Mesendoderm (in vitro differentiated cells): ENCODE measurements at regions not wholly inside any gene's neighbourhood (a gene's known extent, or its start where the extent isn't known, plus 50 kb on each side); places are given as distances from the start of the nearest gene placed in this dataset.

Source experiments
- DNase-seq: peaks from one replicate; pipeline ENCODE4 v3.0.0; 2013
- H2AK5ac ChIP-seq: 2 replicates; pipeline ENCODE4 v1.6.1; 2013; ENCODE audit warnings: low read length, inconsistent platforms
- H2BK120ac ChIP-seq: 2 replicates; pipeline ENCODE4 v1.6.1; 2013; ENCODE audit warnings: low read depth, mild to moderate bottlenecking, low read length, moderate library complexity, mixed read lengths
- H2BK15ac ChIP-seq: replicated peaks from 2 replicates; pipeline ENCODE4 v1.6.1; 2013; ENCODE audit warnings: low read depth, mild to moderate bottlenecking, moderate library complexity
- H2BK5ac ChIP-seq: 2 replicates; pipeline ENCODE4 v1.6.1; 2013; ENCODE audit warnings: low read length, inconsistent platforms
- H3K18ac ChIP-seq: 2 replicates; pipeline ENCODE4 v1.6.1; 2013; ENCODE audit warnings: mild to moderate bottlenecking, low read length, mixed read lengths
- H3K23ac ChIP-seq: one replicate; pipeline ENCODE4 v1.6.1; 2013; ENCODE audit warnings: low read length
- H3K27ac ChIP-seq: 2 replicates; pipeline ENCODE4 v1.5.1; 2013; ENCODE audit warnings: low read depth, mild to moderate bottlenecking, inconsistent platforms, low read length, moderate library complexity
- H3K27me3 ChIP-seq: 2 replicates; pipeline ENCODE4 v1.6.1; 2013; ENCODE audit warnings: low read length, control low read depth, mild to moderate bottlenecking, inconsistent platforms; ENCODE audit not compliant: insufficient read depth, poor library complexity
- H3K36me3 ChIP-seq: 2 replicates; pipeline ENCODE4 v1.6.1; 2013; ENCODE audit warnings: low read length, inconsistent platforms; ENCODE audit not compliant: control insufficient read depth, insufficient read depth
- H3K4ac ChIP-seq: one replicate; pipeline ENCODE4 v1.6.1; 2013; ENCODE audit warnings: low read depth, mild to moderate bottlenecking, low read length, moderate library complexity
- H3K4me1 ChIP-seq: 2 replicates; pipeline ENCODE4 v1.6.1; 2013; ENCODE audit warnings: low read depth, low read length, inconsistent platforms; ENCODE audit not compliant: control insufficient read depth
- H3K4me2 ChIP-seq: 2 replicates; pipeline ENCODE4 v1.6.1; 2013; ENCODE audit warnings: low read length
- H3K4me3 ChIP-seq: 2 replicates; pipeline ENCODE4 v1.5.1; 2013; ENCODE audit warnings: mild to moderate bottlenecking, low read length
- H3K56ac ChIP-seq: one replicate; pipeline ENCODE4 v1.6.1; 2013; ENCODE audit warnings: low read length
- H3K79me1 ChIP-seq: 2 replicates; pipeline ENCODE4 v1.6.1; 2013; ENCODE audit warnings: low read length, inconsistent platforms
- H3K79me2 ChIP-seq: 2 replicates; pipeline ENCODE4 v1.6.1; 2013; ENCODE audit warnings: mild to moderate bottlenecking, low read length; ENCODE audit not compliant: control insufficient read depth, insufficient read depth
- H3K9ac ChIP-seq: 2 replicates; pipeline ENCODE4 v1.6.1; 2013; ENCODE audit warnings: low read length, inconsistent platforms
- H4K5ac ChIP-seq: one replicate; pipeline ENCODE4 v1.6.1; 2013; ENCODE audit warnings: low read length
- H4K8ac ChIP-seq: one replicate; pipeline ENCODE4 v1.6.1; 2013; ENCODE audit warnings: low read depth, mild to moderate bottlenecking, control low read depth, low read length, moderate library complexity
- WGBS: extraction: QIAGEN DNeasy Blood & Tissue Kit; methylation state at CpG from one replicate; pipeline ENCODE4 v1.1.7; 2013; ENCODE audit warnings: low lambda C conversion rate, missing lambda C conversion rate; ENCODE audit not compliant: insufficient coverage; ENCODE audit errors: extremely low coverage; 5-methylcytosine and 5-hydroxymethylcytosine counted together

GRCh38 chr2:43062058-43062457 lies 164.3 kb downstream of the ZFP36L2 start:
- Histone ChIP-seq H3K9ac (no peak overlapping the region), H2BK5ac (no peak overlapping the region), H3K4me2 (no peak overlapping the region), H3K27me3 (no peaks in the 10 kb centered on the region), H3K56ac (no peak overlapping the region), H3K4me3 (no peak overlapping the region), H3K4ac (no peak overlapping the region), H2BK15ac (no peak overlapping the region), H4K5ac (no peak overlapping the region), H3K79me2 (no peaks in the 10 kb centered on the region), H2AK5ac (no peak overlapping the region), H3K4me1 (no peaks in the 10 kb centered on the region), H3K18ac (no peak overlapping the region), H3K27ac (no peak overlapping the region), H2BK120ac (no peak overlapping the region), H3K36me3 (no peaks in the 10 kb centered on the region), H3K23ac (no peak overlapping the region), H4K8ac (no peak overlapping the region), H3K79me1 (no peaks in the 10 kb centered on the region)
- DNase-seq: no peak

- Histone ChIP-seq H3K79me2 (no peaks in the 10 kb centered on the region), H2BK15ac (no peak overlapping the region), H3K9ac (no peak overlapping the region), H3K18ac (no peak overlapping the region), H3K4me3 (no peak overlapping the region), H3K4me2 (no peak overlapping the region), H3K4me1 (no peaks in the 10 kb centered on the region), H4K5ac (no peak overlapping the region), H3K56ac (no peak overlapping the region), H4K8ac (no peak overlapping the region), H3K79me1 (no peaks in the 10 kb centered on the region), H2BK5ac (no peak overlapping the region), H3K23ac (no peak overlapping the region), H3K36me3 (no peaks in the 10 kb centered on the region), H3K4ac (no peak overlapping the region), H3K27ac (no peak overlapping the region), H2BK120ac (no peak overlapping the region), H2AK5ac (no peak overlapping the region), H3K27me3 (no peaks in the 10 kb centered on the region)
- no CpG with 5 or more reads among the region's 3 CpGs for WGBS
- no peak for DNase-seq
These were observed 165.9 kb downstream of the ZFP36L2 start for GRCh38 chr2:43060390-43061016.

- Histone ChIP-seq H3K4me2 (no peak overlapping the region), H3K36me3 (no peaks in the 10 kb centered on the region), H2AK5ac (no peak overlapping the region), H3K27ac (no peak overlapping the region), H3K18ac (no peak overlapping the region), H3K27me3 (no peaks in the 10 kb centered on the region), H3K4me3 (no peak overlapping the region), H4K5ac (no peak overlapping the region), H3K9ac (no peak overlapping the region), H3K4me1 (no peaks in the 10 kb centered on the region), H3K56ac (no peak overlapping the region), H2BK5ac (no peak overlapping the region), H2BK15ac (no peak overlapping the region), H3K79me2 (no peaks in the 10 kb centered on the region), H4K8ac (no peak overlapping the region), H3K23ac (no peak overlapping the region), H3K79me1 (no peaks in the 10 kb centered on the region), H2BK120ac (no peak overlapping the region), H3K4ac (no peak overlapping the region)
- WGBS: no CpG with 5 or more reads among the region's 12 CpGs
- no peak for DNase-seq
These were observed 167.1 kb downstream of the ZFP36L2 start for GRCh38 chr2:43059183-43059897.

GRCh38 chr2:43058726-43059110 lies 167.7 kb downstream of the ZFP36L2 start:
- no peaks in the 10 kb centered on the region for H3K36me3 ChIP-seq
- no peak overlapping the region for H3K23ac ChIP-seq
- H3K4ac ChIP-seq: no peak overlapping the region
- H3K56ac ChIP-seq: no peak overlapping the region
- no peaks in the 10 kb centered on the region for H3K27me3 ChIP-seq
- no peak overlapping the region for H2BK120ac ChIP-seq
- H3K79me1 ChIP-seq: no peaks in the 10 kb centered on the region
- H3K4me2 ChIP-seq: no peak overlapping the region
- DNase-seq: no peak
- no CpG with 5 or more reads among the region's 3 CpGs for WGBS
- no peak overlapping the region for H4K5ac ChIP-seq
- H3K27ac ChIP-seq: no peak overlapping the region
- no peak overlapping the region for H3K18ac ChIP-seq
- H2BK15ac ChIP-seq: no peak overlapping the region
- no peak overlapping the region for H4K8ac ChIP-seq
- H3K9ac ChIP-seq: no peak overlapping the region
- H2AK5ac ChIP-seq: no peak overlapping the region
- no peaks in the 10 kb centered on the region for H3K4me1 ChIP-seq
- H3K79me2 ChIP-seq: no peaks in the 10 kb centered on the region
- H2BK5ac ChIP-seq: no peak overlapping the region
- no peak overlapping the region for H3K4me3 ChIP-seq

GRCh38 chr2:43057742-43058725 lies 168.4 kb downstream of the ZFP36L2 start:
- Histone ChIP-seq H2BK5ac (no peak overlapping the region), H3K18ac (no peak overlapping the region), H2AK5ac (no peak overlapping the region), H3K4me3 (no peak overlapping the region), H2BK120ac (no peak overlapping the region), H3K56ac (no peak overlapping the region), H3K36me3 (no peaks in the 10 kb centered on the region), H4K5ac (no peak overlapping the region), H3K23ac (no peak overlapping the region), H3K4ac (no peak overlapping the region), H2BK15ac (no peak overlapping the region), H3K27ac (no peak overlapping the region), H3K79me2 (no peaks in the 10 kb centered on the region), H3K27me3 (no peaks in the 10 kb centered on the region), H3K9ac (no peak overlapping the region), H3K4me2 (no peak overlapping the region), H3K79me1 (no peaks in the 10 kb centered on the region), H4K8ac (no peak overlapping the region), H3K4me1 (no peaks in the 10 kb centered on the region)
- no peak for DNase-seq
- WGBS: no CpG with 5 or more reads among the region's 20 CpGs
